ENCODE measurements at regions not wholly inside any gene's neighbourhood (a gene's known extent, or its start where the extent isn't known, plus 50 kb on each side); places are given as distances from the start of the nearest gene placed in this dataset.

GRCh38 chr3:182455011-182455410 lies 338.3 kb upstream of the ATP11B start:
- TF ChIP-seq EZH2phosphoT487 (IDR thresholded peaks at IDR 0.05; ENCODE audit: insufficient read depth, low read depth) (no peak), EZH2 (IDR thresholded peaks at IDR 0.05; ENCODE audit: insufficient read depth, poor library complexity, severe bottlenecking) (no peak)

Measured in GM23248 (cell line).